Skin of body (tissue), 1 donor: ENCODE measurements at regions not wholly inside any gene's neighbourhood (a gene's known extent, or its start where the extent isn't known, plus 50 kb on each side); places are given as distances from the start of the nearest gene placed in this dataset.
"Not testable (repeated sequence)": the region's sequence is repeated elsewhere in the genome, so short reads cannot be mapped to it uniquely, and the experiment has no call there.

Experiments used
- DNase-seq: peaks from one replicate; lab custom pipeline; 2025; lab: John Stamatoyannopoulos, UW

DNA sequence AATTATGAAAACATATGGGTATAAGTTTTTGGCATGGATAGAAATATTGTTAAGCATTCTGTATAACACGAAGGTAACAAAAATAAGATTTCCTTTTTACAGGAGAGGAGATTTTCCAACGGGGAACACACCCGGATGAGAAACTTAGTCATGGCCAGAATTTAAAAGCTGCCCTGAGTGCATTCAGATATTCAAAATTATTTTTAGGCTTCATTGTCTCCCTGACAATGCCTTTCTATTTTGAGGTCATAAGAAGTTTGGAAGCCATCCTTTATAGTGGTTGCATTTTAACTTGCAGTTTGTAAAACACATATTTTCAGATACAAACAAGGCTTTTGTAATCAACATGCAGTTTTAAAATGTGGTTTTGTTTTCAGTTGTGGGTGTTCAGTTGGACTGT lies 357.5 kb upstream of the FAM47C start:
- no peak for DNase-seq

GRCh38 chrX:36683507-36683906 lies 324.7 kb upstream of the FAM47C start:
- DNase-seq, result no peak

GRCh38 chrX:36684053-36684452 lies 324.1 kb upstream of the FAM47C start:
- DNase-seq, result no peak

DNA sequence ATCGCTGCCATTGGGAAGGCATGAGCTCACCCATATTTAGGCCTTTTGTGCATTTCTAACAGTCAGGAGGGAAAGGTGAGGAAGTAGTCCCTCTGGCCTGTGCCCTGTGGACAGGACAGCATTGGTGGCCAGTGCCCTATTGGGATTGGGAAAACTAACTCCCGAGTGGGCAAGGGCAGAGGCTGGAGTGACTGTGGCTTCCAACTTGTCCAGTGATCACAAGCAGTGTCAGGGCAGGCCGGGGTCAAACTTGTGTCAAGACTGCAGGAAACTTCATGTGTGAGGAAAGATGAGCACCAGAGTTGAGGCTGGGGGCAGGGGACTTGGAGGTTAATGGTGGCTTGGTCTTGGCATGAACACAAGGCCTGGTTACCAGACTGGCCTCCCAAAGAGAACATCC lies 286.2 kb upstream of the FAM47C start:
- DNase-seq, result no peak

DNA sequence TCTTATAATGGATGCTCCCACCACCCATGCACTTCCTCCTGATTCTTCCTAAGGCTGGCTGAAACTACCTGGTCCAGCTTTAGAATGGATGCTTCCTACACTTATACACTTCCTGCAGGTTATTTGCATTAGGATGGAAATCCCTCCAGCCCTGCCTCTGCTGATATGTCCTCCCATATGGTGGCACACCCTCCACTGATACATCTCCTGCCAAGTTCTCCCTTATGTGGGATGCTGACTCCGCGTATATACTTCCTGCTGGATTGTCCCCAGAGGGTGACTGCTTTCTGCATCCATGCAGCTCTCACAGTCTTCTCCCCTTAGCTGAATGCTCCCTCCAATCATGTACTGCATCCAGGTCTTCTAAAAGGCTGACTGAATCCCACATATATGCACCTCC lies 254.6 kb upstream of the FAM47C start:
- no peak for DNase-seq

DNA sequence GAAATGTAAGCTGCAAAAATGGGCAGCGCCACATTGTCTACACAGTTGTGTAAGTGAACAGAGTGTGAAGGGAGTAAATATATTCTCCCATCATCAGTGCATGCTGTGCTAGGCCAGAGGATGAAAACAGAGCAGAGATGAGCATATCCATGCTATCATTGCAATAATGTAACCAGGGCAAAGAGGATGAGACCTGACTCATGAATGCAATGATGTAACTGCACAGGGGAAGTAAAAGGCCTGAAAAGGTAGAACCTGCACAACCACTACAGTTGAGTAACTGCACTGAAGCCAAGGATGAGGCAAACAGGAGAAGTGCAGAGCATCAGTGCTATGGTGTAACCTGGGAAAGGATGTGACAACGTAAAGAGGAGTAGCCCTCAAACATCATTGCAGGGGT lies 220.4 kb upstream of the FAM47C start:
- DNase-seq, result no peak

- DNase-seq, result no peak
Measured at GRCh38 chrX:36803151-36803550, 205.0 kb upstream of the FAM47C start.

DNA sequence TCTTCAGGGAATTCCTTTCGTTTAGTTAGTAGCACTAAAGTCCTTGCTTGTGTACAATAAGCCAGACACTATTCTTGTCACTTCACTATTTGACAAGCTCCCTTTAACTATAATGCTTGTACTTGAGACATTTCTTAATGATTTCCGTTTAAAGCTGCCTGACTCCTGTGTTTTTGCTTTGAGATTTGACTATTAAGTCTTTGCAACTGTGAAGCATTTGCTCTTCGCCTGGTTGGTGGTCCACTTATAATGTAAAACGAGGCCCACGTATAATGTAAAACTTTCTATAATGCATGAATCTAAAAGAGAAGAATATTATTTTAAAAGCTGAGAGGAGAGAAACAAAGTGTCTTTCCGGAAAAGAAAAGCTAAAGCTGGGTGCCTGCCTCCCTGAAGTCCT lies 204.1 kb upstream of the FAM47C start:
- DNase-seq, result no peak

DNA sequence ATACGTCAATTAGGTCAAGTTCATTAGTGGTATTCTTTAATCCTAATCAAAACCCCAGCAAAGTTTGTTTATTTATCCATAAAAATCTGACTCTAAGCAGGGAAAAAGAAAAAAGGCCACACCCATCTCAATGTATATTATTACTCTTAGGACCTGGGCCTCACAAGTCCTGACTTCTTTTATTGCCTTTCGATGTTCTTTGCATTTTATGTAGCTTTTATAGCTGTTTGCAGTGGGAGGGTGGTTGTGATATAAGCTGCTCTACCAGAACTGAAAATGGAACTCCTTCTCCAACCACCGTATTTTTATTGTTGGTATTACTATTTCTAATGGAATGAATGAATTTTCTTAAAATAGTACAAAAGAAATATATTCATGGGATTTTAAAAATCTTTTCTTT lies 163.3 kb upstream of the FAM47C start:
- DNase-seq, result no peak

- DNase-seq, result no peak
Measured at GRCh38 chrX:36847496-36847895, 160.7 kb upstream of the FAM47C start.

DNA sequence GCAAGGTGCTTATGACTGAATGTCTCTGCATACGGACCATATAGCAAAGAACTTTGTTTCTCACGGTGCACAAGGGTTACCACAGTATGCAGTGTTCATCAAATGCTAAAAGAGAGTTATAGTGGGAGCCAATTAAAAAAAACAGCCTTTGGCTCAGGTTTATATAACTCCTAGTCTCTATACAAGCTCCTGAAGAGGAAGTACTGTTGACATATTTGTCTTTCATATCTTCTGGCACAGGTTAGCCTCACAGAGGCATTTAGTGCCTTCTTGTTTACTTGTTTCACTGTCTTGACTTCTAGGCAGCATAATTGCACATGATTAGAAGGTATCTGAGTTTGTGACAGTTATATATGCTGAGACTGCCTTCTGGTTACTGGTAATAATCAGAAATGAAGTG lies 158.8 kb upstream of the FAM47C start:
- no peak for DNase-seq

DNA sequence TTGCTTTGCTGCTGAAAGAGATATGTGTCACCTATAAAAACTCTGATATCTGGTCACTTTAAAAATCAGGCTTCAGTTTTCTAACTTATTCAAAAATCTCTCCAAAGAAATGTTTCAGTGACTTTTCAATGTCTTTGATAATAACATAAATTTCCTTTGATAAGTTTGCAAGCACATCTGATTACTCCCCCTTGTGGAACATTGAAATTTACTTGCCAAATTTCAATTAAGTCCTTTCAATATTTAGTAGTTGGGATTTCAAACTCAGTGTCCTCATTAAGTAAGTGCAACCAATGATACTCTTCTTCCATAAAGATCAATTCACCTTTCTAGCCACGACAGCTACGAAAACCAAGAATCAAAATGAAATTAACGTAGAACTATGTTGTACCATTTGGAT lies 151.3 kb upstream of the FAM47C start:
- DNase-seq, result no peak

- DNase-seq, result no peak
Measured at GRCh38 chrX:36859231-36859630, 148.9 kb upstream of the FAM47C start.

GRCh38 chrX:36861601-36862000 lies 146.6 kb upstream of the FAM47C start:
- no peak for DNase-seq

DNA sequence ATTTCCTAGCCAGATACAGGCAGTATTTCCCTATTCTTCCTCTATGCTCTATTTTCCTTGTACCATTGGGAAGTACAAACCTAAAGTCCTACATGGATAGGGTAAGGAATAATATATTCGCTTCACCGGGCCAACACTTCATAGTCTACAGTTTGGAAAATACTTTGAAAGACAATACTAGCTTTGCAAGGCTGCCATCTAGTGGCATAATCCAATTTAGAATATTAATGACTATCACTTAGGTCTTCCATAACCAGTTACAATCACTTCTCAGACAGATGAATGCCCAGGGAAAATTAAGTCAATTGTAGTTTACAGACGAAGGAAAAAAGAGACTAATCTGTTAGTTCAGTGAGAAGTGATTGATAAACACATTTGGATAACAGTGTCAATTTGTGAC lies 141.0 kb upstream of the FAM47C start:
- no peak for DNase-seq

- no peak for DNase-seq
Measured at GRCh38 chrX:36868592-36868991, 139.6 kb upstream of the FAM47C start.

GRCh38 chrX:36869457-36869856 lies 138.7 kb upstream of the FAM47C start:
- no peak for DNase-seq

- DNase-seq, result no peak
Measured at GRCh38 chrX:36897690-36898089, 110.5 kb upstream of the FAM47C start.

- DNase-seq, result no peak
Measured at GRCh38 chrX:36898301-36898700, 109.9 kb upstream of the FAM47C start.

DNA sequence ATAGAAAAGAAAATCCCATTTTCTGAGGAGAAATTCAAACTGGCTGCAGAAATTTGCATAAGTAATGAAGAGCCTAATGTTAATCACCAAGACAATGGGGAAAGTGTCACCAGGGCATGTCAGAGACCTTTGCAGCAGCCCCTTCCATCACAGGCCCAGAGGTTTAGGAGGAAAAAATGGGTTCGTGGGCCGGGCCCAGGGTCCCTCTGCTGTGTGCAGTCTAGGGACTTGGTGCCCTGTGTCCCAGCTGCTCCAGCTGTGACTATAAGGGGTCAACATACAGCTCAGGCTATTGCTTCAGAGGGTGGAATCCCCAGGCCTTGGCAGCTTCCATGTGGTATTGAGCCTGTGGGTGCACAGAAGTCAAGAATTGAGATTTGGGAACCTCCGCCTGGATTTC lies 103.6 kb upstream of the FAM47C start:
- not testable (repeated sequence) for DNase-seq

DNA sequence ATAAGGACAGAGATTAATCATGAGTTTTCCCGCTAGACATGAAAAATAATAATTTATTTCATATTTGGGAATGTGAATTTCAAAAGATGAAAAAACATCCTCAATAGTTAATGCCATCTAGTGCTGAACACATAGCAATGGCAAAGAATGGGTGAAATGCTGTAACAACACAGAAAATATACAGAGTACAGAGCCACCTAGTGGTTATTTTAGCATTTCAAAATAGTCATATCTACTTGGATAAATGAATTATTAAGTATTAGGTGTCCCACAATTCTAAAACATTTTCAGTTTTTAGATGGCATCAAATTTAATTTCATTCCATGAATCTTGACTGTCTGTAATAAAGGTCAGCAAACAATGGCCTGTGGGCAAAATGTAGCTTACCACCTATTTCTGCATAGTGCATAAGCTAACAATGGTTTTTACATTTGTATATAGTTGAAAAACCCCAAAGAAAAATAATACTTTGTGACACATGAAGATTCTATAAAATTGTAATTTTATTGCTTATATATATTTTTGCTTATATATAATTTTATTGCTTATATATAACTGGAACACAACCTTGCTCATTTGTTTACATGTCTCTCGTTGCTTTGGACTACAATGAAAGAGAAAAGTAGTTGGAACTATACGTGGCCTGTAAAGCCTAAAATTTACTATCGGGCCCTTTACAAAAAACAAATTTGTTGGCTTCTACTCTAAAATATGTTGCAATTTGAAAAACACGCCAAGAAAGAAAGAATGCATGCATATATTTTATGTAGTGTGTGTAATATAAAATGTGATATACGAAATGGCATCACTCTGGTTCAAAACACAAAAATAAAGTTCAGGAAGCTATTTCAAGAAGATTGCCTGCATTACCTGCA lies 99.1 kb upstream of the FAM47C start:
- no peak for DNase-seq

GRCh38 chrX:36909676-36910030 lies 98.5 kb upstream of the FAM47C start:
- DNase-seq, result no peak

- DNase-seq, result no peak
Measured at GRCh38 chrX:36913551-36913950, 94.6 kb upstream of the FAM47C start.

- DNase-seq, result no peak
Measured at GRCh38 chrX:36916941-36917340, 91.2 kb upstream of the FAM47C start.
